HG03571 (cell line): ENCODE measurements at regions not wholly inside any gene's neighbourhood (a gene's known extent, or its start where the extent isn't known, plus 50 kb on each side); places are given as distances from the start of the nearest gene placed in this dataset.
"Not testable (repeated sequence)": the region's sequence is repeated elsewhere in the genome, so short reads cannot be mapped to it uniquely, and the experiment has no call there.

Experiments used
- ATAC-seq: cut with Tn5 transposase; IDR thresholded peaks from one replicate; pipeline ENCODE4 v1.9.1; 2021; ENCODE audit not compliant: unreplicated experiment

DNA sequence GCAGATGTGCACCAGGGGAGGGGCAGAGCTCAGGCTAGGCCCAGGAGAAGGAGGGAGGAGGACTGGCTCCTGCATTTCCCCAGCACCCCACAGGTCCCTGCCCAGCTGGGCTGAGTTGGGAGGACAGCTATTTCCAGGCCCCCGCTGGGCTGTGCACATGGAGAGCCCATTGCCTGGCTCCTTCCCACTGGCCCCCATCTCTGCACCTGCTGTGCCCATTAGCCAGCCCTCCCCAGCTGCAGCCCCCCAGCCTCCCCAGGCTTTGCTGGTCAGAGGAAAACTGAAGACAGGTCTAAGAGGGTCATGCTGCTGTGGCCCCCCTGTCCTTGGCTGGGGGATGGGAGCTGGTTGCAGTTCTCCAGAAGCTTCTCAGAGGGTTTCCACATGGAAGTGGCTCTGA lies 81.8 kb upstream of the SHANK2 start:
- no peak for ATAC-seq

DNA sequence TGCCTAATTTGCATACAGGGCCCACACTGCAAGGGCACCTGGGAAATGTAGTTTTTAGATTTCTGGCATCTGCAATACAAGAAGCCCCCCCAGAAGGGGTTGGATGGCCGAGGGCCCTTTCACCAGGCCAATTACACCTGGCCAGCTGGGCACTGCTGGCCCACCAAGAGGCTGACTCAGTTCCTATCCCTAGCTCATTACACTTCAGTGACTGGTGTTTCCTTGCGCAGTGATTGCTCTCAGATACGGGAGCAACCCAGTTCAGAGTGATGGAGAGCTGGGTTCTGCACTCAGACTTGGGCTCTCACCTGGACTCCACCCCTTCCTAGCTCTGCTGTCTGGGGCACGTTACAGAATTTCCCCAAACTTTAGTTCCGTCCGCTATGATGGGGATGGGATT lies 81.1 kb upstream of the SHANK2 start:
- no peak for ATAC-seq

DNA sequence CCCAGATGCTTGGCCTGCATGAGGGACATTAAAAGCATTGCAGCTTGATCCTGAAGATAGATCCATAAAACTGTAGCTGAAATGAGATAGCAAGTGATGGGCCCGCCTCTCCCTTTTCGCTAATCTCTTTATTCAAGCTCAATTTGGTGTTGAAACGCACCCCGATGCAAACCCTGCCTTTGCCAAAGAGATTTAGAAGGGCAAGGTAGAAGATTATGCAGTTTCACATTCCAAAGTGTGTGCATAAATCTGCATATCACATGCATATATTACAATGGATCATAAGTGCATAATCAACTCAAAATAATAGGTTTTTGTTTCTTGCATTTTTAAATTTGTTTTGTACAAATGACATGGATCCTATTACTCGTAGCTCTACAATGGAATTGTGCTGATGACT lies 80.1 kb upstream of the SHANK2 start:
- ATAC-seq, result no peak

DNA sequence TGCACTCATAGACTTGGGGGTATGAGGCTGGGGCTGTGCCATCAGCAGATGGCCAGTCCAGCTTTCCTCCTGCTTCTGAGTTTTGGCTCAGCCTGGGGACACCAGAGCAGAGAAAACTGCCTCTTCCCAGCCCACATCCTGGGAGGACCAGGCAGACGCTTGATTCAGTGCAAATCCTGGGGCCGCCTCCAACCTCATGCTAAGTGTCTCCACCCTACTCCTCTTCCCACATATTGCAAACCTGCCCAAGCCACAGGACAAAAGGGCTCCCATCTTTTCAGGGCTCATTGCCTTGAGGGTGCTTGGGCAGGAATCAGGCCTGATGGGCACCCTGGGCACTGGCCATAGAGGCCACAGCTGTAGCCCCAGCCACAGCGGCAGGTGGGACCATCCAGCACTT lies 79.7 kb upstream of the SHANK2 start:
- no peak for ATAC-seq

DNA sequence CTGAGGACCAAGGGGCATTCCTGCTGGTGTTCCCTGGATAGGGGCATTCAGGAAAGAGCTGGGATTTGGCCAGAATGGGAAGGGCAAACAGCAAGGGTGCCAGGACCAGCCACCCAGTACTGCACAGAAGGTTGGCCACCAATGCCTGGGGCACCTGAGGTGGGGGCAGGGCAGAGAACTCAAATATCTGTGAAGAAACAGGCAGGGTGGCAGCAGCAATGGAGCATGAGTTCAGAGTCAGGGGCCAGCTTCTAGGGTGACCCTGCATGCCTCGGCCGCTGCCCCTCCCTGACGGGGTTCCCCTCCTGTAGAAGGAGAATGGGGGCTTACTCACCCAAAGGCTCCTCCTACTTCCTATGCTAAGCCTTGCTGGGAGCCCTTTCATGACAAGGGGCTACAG lies 79.3 kb upstream of the SHANK2 start:
- ATAC-seq, result no peak

DNA sequence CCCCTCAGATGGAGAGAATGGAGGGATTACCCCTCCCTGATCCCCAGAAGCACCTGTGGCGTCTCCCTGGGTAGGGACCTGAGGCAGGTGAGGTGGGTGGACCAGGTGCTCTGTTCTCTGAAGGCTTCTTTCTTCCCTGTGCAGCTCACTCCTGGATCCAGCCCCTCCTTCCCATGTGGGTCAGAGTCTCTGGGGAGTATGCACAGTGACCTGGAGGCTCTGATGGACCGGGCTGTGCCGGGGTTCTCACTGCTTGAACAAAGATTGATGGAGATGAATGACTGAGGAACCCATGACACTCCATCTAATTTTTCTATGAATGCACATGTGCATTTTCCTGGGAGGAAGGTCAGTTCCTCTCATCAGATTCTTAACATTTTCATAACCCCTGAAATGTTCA lies 78.6 kb upstream of the SHANK2 start:
- ATAC-seq, result no peak

DNA sequence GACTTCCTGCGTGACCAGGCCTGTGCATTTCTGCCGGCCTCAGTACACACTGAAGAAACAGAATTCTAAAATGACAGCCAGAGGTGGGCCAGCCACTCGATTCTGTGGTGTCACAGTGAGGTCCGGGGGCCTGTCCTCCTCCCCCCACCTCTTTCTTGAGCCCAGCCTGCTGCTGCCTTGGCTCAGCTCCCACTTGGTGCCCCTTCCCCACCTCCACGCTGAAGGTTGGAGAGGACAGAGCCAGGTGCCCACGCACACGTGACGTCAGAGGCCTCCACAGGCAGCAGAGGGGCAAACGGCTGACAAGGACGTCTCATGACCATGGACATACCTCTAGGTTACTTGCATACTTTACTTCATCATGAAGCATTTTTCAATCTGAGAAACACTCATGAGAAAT lies 78.0 kb upstream of the SHANK2 start:
- ATAC-seq, result no peak

DNA sequence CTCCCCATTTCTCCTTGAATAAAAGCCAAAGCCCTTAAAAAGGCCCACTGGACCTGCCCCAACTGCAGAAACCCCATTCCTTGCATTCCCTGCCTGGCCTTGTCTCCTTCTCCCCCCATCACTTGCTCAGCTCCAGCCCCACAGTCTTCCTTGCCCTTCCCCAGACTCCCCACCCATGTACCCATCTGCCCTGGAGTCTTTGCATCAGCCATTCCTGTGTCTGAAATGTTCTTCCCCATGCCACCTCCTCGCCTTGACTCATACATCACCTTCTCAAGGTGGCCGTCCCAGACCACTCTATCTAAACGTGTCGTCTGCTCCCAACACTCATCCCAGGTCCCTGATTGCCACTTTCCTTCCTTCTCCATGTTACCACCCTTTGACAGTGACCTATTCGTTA lies 77.4 kb upstream of the SHANK2 start:
- no peak for ATAC-seq

DNA sequence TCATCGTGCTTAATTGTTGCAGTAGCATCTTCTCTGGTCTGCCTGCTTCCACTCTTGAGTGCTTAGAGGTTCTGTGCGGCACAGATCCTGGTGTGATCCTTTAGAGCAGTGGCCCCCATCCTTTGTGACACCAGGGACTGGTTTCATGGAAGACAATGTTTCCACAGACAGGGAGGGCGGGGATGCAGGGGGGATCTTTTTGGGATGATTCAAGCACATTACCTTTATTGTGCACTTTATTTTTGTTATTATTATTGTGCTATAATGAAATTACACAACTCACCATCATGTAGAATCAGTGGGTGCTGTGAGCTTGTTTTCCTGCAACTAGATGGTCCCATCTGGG lies 76.8 kb upstream of the SHANK2 start:
- no peak for ATAC-seq

DNA sequence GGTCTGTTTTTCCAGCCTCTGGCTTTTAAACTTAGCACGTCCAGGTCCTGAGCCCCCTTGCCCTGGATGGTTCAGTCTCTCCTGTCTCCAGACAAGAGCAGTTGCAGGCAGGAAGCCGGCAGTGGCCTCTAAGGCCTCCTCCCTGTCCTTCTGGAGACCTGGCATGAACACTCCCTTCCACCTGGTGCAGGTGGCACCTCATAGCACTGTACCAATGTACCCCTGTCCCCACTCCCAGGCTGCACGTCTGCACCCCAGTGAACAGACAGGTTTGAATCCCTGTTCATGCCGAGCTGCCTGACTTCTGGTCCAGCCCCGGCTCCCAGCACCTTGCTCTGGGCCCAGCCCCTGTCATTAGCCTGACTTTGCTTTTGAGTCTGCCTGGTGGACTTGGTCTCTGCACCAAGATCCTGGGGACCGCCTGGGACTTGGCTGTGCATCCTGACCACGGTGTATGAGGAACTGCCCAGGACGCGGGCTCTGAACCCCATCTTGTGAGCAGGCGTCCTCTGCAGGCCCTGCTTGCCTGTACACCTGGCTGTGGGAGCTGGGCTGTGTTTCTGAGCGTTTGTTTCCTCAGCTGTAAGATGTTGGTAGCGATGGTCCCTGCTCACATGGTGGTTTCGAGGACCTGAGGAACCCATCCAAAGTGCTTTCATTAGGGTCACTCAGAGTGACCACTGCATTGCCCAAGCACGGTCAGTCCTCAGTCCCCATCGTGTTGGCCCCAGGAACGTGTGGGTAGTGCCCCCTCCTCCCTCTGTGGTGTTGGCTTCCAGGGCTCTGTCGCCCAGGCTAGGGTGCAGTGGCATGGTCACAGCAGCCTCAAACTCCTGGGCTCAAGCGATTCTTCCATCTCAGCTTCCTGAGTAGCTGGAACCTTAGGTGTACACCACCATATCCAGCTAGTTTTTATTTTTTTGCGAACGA lies 75.0 kb upstream of the SHANK2 start:
- no peak for ATAC-seq

DNA sequence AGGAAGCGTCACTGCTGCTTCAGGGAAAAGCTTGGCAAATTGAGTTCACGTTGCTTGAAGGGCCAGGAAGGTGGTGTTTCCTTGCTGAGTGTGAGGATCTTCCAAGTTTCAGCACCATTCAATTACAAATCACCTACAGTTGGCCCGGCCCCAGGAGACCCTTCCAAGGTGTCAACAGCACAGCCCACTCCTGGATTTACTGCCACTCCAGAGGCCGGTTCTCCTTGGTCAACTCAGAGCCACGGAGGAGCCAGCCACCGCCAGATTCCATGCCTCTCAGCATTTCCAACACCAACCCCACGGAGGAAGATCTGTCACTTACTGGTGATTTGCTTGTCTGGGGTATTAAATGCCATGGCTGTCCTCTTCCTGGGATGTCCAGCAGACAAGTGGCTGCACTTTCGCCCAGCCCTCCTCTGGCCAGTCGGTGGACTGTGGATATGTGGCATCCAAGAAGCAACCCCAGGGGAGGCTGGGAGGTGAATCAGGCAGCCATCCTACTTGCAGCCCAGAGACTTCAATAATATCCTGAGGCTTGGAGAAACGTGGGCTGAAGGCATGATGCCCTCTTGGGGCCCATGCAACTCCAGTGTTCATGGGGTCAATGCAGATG lies 74.1 kb upstream of the SHANK2 start:
- ATAC-seq, result no peak

DNA sequence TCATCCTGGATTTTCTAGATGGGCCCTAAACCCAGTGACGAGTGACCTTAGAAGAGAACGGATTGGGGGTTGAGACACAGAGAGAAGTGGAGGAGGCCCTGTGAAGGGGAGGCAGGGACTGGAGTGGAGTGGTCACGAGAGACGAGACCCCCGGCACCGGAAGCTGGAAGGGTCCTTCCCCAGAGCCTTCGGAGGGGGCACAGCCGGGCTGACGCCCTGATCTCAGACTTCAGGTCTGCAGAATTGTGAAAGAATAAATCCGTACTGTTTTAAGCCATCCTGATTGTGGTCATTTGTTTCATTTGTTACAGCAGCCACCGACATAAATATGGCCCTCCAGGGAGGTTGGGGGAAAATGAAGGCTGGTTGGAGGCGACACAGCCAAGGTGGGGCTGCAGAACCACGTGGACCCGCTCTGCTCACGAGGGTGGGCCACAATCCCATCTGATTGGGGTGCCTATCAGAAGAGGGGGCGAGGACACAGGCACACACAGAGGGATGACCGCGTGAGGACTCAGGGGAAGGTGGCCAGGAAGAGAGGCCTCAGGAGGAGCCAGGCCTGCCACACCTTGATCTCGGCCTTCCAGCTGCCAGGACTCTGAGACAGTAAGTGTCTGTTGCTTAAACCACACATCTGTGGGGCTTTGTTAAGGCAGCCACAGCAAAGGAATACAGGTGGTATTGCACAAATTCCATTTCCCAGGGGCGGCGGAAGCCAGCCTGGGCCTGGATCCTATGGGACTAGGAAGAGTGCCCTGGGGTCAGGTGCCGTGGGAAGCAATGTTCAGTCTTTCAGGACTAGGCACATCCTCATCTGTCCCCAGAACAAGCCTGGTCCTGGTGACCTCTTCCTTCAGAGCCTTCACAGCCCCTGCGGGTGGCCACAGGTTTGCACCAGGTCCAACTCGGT lies 73.3 kb upstream of the SHANK2 start:
- no peak for ATAC-seq

DNA sequence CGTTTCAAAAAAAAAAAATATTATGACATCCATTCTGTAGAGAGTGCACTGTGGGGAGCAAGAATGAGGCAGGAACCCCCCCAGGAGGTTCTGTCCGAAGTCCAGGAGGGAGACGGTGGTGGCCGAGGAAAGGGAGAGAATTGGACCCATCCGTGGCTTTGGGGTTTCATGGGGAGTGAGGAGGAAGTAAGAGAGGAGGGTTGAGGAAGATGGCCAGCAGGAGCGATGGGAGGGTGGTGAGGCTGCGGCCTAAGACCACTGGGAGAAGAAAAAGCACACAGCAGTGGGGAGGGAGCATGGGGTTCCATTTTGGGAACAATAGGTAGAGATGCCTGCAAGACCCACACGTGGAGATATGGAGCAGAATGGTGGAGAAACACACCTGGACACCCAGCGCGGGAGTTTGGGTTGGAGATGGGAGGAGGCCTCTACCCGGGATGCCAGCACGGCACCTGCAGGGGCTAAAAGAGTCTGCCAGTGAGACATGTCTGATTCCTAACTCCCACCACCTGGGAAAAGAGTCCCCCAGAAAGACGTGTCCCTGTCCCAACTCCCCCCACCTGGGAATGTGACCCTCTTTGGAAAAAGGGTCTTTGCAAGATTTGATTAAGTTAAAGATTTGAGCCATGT lies 72.5 kb upstream of the SHANK2 start:
- ATAC-seq, result no peak

DNA sequence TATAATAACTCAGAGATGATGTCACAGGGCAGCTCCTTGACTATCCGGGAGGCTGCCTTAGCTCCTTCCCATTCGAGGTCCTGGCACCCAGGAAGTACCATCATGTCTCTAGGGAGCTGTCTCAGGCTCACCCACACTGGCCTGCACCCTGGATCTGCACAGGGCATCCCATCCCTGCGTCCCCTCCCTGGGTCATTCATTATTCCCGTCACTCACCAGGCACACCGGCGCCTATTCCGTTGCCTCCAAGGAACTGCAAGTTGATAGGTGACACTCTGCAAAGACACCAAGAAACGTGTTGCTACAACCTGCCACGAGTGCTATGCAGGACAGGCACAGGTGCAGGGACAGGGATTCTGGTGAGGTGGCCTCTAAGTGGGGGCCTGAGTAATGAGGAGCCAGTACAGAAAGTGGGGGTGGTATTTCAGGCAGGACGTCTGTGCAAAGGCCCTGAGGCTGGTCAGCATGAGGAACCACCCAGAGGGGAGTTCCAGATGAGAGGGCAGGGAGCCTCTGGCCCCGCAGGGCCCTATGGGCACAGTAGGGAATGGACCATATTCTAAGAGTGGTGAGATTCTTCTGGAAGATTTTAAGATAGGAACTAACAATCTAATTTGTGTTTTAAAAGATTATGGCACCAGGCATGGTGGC lies 71.6 kb upstream of the SHANK2 start:
- ATAC-seq, result no peak

DNA sequence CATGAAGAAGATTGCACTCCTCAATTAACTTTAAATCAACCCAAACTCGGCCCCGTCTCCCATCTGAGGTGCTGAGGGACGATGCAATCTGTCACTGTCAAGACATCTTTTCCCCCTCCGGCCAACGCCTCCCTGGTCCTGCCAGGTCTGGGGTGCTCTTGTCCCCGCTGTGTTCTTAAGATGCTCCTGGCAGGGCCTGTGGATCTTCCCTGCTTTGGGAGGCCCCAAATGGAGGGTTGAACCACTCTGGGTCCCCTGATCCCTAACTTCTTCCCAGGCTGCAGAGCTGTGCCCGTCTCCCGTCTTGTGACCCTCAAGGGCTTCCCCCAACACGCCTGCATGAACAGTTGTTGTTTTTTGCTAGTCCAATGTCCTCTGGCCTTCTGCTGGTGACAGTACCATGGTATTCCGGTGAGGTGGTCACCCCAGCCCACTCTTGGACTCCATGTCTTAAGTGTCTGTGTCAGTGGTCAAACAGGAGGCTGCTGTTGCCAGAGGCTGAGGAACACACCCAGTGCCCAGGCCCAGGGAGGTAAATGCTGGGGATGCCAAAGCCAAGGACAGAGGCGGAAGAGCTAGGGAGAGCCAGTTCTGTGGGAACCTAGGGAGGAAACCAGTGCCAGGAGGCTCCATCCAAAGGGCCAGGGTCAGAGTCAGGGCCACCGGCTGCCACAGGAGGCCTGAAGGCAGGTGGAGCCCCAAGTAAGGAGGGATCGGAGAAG lies 70.6 kb upstream of the SHANK2 start:
- ATAC-seq, result no peak

DNA sequence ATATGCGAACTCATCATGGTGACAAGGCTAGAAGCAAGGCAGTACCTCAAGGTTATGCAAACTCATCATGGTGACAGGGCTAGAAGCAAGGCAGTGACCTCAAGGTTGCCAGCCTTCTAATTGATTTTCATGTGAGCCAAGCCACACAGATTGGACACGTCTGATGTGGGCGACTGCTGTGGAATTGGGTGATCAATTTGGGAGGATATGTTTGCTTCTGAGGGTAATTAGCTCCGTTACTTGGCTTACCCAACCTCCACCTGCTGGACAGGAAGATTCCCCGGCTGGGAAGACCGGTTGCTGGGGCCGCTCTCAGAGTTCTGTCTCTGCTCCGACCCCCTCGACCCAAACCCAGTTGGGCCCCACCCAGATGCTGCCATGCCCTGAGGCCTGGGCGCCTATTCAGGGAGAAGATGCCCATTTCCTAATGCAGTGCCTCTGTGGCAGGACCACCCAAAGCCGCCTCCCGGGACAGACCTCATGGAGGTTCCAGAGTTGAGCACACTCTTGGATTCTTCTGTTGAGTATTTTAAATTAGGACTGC lies 69.9 kb upstream of the SHANK2 start:
- ATAC-seq, result no peak

DNA sequence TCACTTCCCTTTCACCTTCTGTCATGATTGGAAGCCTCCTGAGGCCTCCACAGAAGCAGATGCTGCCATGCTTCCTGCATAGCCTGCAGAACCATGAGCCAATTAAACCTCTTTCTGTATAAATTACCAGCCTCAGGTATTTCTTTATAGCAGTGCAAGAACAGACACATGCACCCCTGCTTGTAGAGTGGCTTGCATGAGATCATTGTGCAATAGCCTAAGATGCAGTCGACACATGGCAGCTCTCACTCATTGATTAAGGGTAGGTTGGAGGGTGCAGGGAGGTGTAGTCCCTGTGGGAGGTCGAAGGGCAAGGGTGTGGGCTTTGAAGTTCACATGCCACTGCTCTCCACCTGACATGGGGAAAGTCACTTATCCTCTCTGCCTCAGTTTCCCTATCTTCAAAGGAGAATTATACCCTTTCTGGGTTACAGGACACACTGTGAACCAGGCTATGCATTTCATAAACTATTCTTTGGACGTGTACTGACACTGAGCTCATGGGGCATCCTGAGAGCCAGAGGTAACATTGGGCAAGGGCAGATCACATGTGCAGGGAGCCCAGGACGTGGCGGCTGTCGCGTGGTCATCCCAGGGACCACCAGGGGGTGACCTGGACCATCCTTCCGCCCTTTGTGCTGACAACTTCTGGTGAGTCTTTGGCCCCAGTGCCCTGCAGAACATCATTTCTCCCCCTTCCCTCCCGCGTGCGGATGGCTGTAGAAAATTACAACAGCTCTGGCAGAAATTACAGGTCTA lies 69.2 kb upstream of the SHANK2 start:
- no peak for ATAC-seq

DNA sequence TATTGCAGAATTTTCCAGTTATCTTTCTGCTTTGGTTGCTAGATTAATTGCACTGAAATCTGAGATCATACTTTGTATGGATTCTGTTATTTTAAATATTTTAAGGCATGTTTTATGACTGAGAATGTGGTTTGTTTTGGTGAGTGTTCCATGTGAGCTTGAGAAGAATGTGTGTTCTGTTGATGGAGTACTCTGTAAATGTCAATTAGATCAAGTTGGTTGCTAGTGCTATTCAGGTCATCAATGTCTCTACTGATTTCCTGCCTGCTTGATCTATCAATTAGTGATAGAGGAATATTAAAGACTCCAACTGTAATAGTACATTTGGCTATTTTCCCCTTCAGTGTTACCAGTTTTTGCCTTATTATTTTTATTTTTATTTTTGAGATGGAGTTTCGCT lies 64.3 kb upstream of the SHANK2 start:
- ATAC-seq, result no peak

DNA sequence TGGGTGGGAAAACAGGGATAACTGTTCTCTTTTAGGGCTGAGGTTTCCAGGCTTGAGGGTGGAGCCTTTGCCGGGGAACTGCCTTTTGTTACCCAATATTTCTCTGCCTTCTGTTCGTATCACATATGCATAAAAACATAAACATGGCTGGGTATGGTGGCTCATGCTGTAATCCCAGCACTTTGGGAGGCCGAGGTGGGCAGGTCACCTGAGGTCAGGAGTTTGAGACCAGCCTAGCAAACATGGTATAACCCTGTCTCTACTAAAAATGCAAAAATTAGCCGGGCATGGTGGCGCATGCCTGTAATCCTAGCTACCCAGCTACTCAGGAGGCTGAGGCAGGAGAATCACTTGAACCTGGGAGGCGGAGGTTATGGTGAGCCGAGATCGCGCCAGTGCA lies 60.2 kb upstream of the SHANK2 start:
- not testable (repeated sequence) for ATAC-seq
